GM21717 (cell line): ENCODE measurements at regions not wholly inside any gene's neighbourhood (a gene's known extent, or its start where the extent isn't known, plus 50 kb on each side); places are given as distances from the start of the nearest gene placed in this dataset.
"Not testable (repeated sequence)": the region's sequence is repeated elsewhere in the genome, so short reads cannot be mapped to it uniquely, and the experiment has no call there.

ENCODE experiments used
- ATAC-seq: cut with Tn5 transposase; IDR thresholded peaks from one replicate; pipeline ENCODE4 v1.9.1; 2021; ENCODE audit warnings: mild to moderate bottlenecking, moderate library complexity; ENCODE audit not compliant: unreplicated experiment

DNA sequence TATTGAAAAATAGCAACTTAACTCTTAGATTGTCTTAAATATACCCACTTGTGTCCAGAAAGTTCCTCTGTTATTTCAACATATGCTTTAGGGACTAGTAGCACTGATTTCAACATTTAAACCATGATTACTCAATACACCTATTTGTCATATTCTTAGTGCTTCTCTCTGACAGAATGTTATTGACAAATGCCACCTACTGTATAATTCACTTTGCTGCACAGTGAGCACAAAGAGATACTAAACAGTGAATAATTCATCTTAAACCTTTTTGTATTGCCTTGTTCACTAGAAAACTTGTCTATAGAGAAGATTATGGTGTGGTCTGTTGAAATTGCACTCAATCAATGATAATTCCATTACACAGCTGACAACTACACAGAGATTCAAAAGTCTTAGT is 692.6 kb downstream of the PCDH17 start:
- ATAC-seq = no peak

DNA sequence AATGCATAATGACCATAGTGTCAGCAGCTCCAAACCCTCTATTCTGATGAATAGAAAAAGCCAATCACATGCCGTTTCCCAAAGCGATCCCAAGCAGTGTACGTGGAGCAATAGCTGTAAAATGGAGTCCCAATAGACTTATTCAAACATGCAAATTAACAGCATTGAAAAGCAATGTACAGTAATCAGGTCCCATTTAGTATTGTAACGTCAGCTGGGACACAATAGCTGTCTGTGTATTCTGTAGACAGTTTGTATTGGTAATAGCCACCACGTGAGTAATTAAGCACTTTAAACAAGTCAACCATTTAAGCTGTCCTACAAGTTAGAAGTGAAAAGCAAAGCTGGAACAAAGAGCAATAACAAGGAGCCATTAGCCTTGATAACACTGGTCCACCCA is 698.2 kb downstream of the PCDH17 start:
- no peak for ATAC-seq

DNA sequence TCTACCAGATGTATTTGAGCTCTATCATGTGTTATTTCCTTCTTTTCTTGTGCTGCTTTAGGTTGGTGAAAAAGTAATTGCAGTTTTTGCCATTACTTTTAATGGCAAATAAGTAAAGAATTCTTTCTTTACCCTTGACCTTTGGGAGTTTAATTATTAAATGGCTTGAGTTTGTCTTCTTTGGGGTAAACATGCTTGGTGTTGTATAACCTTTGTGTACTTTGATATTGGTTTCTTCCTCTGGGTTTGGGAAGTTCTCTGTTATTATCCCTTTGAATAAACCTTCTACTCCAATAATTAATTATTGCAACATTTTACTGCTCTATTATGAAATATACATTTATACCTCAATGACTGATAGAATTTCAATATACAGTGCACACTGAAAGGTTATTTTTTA is 709.4 kb downstream of the PCDH17 start:
- no peak for ATAC-seq

DNA sequence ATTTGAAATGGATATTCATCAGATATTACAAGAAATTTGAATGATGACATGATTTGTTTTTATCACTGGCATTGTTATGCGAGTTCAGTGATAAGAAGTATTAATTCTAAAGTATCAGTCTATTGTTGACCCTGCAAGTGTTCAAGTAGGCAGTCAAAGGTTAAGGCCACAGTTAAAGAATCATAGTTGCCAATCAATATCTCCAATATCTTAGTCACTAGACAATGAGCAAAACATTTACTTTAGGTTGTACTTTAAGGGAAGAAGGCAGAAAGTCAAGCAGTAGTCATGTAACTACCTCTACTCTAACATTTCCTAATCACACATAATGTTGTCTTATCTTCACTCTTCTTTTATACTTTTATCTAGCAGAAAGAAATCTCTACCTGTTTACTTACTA is 709.8 kb downstream of the PCDH17 start:
- no peak for ATAC-seq

DNA sequence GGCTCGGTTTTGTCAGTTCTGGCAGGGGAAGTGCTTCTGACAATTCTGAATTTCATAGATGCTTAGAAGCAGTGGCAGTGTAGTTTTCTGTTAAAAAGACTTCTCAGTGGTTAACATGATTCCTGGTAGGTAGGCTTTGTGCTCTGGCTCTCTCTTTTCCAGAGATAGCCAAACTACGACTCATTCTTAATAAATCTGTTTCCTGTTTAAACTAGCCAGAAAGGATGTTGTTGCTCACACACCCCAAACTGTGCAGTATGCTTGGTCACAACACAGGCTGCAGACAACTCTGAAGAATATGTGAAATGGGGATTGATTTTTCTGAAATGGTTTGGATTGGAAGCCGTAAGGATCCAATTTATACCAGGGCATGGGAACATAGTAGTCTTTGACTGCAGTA is 711.5 kb downstream of the PCDH17 start:
- no peak for ATAC-seq

DNA sequence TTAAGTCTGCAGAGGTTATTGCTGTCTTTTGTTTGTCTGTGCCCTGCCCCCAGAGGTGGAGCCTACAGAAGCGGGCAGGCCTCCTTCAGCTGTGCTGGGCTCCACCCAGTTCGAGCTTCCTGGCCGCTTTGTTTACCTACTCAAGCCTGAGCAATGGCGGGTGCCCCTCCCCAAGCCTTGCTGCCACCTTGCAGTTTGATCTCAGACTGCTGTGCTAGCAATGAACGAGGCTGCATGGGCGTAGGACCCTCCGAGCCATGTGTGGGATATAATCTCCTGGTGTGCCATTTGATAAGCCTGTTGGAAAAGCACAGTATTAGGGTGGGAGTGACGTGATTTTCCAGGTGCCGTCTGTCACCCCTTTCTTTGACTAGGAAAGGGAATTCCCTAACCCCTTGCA is 720.6 kb downstream of the PCDH17 start:
- ATAC-seq = not testable (repeated sequence)

DNA sequence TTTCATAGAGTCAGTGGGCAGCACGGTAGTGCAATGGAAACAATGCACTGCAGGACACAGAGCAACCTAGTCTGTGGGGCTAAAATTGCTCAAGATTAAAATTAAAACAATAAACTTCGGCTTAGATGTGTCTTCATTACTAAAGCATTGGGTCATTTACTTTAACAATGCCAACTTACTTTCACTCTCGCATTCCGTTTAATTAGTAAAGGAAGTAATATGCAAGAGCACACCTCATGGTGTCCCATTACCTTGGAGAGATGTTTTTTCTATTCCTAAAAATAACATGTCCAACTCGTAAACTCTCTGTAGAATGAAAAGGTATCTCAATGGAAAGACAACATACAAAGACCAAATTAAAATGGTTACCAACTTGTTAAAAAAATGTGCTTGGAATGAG is 738.4 kb downstream of the PCDH17 start:
- ATAC-seq = no peak

DNA sequence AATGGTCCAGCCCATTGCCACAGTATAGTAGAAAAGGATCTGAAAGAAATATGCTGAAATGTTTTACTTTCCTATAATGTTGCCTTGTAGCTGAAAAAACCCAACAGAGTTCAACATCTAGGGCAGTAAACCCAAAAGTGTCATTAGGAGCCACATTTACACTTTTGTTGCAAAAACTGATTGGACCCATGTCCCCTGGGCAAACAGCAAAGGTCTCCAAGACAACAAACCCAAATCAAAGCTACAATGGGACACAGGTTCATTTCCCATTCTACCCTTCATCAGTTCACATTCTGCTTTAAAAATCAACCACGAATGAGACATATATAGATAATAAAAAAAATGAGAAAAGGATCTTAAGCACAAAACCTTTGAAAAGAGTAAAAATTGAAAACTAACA is 744.8 kb downstream of the PCDH17 start:
- ATAC-seq = peak; percentile 10

DNA sequence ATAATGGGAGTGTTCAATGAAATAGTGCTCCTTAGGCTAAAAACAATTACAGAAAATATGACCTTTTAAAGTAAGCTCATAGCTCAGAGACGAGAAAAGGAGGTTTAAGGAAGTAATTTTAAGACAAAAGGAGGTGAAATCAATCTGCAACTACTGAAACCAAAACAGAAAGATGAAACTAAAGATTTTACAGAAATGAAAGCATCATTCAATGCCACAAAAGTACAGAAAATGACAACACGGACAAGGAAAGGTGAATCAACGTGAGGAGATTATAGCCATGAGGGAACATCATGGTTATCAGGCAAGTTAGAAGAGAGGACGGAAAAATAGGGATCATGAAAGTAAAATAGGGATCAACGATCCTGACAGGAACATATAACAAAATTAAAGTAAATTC is 745.2 kb downstream of the PCDH17 start:
- ATAC-seq = peak; percentile 84

DNA sequence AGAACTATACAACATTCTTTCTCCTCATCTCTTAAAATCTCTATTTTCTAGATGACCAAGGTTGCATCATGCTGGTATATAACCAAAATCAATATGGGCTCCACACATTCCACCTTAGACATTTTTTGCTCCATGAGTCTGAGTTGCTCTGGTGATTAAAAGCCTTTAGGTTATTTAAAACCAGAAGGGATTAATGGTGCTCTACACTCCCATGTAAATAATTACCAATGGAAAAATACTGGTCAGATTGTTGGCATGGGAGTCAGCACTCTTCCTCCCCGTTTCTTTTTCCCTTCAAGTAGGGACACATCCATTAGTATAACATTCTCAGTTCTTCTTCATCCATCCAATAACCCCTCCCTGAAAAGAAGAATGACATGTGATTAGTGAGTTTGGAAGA is 747.7 kb downstream of the PCDH17 start:
- ATAC-seq = no peak

DNA sequence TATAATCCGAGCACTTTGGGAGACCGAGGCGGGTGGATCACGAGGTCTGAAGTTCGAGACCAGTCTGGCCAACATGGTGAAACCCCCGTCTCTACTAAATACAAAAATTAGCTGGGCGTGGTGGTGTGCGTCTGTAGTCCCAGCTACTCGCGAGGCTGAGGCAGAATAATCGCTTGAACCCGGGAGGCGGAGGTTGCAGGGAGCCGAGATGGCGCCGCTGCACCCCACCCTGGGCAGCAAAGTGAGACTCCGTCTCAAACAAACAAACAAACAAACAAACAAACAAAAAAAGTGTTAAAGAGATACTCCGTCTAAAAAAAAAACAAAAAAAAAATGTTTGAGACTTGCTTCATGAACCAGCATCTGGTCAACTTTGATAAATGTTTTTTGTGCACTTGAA is 753.8 kb downstream of the PCDH17 start:
- ATAC-seq = not testable (repeated sequence)

DNA sequence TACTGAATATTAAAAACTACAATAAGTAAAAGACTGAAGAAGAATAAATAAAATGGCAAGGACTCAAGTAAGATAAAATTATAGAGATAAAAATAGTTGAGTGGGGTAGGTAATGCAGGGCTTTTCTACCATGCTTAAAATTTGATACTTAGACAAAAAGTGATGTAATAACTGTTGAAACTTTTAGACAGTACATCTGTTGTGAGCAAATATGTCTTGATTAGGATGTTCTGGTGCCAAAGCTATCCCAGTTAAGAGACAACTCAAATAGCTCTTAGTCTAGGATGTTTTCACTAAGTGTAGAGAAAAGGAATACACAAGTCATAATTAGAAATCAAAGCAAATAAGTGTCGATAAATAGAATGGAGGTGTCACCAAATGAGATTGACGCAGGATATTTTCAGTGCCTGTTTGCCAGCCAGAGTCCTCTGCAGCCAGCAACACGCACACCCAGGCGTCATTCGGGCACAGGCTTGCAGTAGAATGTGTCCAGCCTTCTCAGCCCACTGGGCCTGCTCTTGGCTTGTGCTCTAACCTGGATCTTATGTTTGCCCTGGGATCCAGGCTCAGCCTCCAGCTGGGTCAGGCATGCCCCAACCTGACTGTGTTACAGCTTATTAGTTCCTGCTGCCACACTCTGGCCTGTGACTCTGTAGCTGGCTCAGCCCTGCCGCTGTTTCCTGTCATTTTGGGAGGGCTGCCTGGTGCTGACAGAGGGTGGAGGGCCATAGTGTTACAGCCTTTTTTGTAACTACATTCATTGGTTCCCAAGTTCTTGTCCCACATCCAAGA is 766.2 kb downstream of the PCDH17 start:
- no peak for ATAC-seq

DNA sequence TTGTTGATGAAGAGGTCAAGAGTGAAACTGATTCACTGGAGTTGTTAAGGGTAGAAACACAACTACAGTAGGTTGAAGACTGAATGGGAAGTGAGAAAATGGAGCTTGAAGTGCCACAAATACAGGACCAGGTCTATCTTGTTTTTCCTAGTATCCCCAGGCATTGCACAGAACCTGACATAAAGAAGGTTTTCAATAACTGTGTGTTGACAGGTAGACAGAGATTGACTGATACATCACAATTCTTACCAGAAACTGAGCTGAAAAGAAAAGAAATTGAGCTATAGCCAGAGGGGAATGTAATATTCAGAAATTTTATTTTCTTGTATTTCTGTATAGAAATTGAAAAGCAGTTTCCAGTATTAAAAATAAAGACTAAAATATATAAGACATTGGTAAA is 767.7 kb downstream of the PCDH17 start:
- ATAC-seq = no peak

DNA sequence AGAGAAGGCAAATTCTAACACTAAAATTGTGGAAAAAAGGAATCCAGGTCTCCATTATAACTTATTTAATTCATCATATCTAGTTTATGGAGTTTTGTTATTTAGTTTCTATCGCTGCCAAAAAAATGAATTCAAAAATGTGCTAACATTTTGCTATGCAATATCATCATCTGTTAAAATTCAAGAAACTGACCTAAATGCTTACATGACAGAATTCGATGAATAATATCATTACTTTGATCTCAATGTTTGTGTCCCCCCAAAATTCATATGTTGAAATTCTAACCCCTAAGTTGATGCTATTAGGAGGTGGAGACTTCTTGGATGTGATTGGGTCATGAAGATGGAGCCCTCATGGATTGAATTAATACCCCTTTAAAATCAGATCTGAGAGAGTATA is 775.0 kb downstream of the PCDH17 start:
- ATAC-seq = no peak

DNA sequence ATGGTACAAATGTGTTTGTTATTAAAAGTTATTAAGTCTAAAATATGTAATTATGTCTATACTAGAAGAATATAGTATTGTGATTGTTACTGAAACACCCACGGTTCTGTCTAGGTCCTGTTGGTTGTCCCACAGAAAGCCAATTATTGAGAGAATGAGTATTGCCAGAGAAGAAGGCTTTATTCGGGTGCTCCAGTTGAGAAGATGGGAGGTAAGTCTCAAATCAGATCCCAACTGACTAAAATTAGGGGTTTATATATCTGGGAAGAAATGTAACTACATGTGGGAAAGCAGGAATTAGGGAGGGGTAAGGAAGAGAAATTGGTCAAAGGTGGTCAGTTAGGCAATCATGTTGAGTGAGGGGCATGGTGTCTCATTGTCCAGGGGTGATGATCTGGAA is 798.4 kb downstream of the PCDH17 start:
- ATAC-seq = no peak

DNA sequence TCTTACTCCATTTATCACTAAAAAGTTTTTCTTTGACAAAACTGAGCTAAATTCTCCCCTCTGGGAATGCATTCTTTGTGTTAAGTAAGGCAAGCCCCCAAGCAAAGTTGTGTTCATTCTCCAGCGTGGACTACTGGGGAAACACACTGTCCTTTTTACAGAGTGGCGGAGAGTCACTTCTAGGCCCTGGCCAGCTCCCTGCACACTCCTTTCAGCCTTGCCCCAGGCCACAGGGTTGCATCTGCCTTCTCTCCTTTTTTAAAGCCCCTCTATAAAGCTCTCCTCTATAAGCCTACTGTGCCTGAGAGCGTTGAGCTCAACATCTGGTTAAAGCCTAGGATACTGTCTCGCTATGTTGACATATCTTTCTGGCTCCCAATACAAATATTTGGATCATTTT is 803.4 kb downstream of the PCDH17 start:
- no peak for ATAC-seq

DNA sequence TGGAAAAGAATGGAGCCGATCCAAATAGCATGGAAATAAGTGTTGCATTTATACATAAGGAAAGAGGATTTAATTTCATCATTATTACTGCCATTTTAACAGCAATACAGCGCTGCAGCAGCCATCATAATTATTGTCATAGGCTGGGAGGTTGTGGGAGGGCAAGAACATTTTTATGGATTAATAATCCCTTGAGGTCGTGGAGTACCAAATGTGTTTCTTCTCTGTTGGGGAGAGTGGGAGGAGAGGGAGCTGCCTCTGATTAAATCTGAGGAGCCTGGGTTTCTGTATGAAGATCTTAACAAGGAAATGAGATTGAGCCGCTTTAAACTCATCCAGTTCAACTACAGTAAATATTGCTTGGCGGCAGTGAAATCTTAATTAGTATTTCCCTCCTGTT is 805.9 kb downstream of the PCDH17 start:
- no peak for ATAC-seq

DNA sequence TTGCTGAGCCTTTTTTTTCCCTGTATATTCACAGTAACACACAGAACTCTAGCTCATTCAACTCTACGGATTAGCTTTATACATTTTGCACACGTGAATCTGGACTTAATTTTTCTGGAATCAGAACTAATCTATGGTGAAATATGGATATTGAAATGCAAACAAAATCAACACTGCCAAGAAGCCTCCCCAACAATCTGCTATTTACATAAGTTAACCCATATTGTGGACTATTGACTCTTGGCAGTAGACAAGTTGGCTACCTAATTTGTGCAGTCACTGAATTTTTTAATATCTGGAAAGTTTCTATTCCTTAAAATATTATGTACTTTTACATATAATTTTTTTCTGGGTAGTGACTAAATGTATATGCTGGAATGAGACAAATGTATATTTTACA is 815.4 kb downstream of the PCDH17 start:
- ATAC-seq = no peak

DNA sequence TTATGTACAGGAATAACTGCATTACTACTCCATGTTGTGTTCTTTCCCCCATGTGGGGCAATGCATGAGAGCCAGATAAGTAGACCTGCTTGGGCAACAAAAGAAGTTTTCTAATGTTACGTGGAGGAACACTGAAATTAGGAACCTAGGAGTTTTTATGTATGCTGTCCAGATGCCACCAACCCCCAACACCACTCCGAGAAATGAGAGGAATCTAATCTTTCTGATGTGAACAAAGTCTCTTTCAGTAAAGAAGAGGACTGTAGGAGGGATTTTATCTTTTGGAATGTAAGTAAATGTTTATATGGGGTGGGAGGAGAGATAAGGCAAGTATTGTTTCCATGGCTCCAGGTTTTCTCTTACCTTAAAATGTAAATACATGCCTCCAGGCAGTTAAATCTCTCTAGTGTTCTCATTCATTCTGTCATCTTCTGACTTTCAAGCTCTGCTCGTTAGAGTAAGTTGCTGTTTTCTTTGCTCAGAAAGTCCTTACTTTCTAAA is 820.6 kb downstream of the PCDH17 start:
- ATAC-seq = no peak

DNA sequence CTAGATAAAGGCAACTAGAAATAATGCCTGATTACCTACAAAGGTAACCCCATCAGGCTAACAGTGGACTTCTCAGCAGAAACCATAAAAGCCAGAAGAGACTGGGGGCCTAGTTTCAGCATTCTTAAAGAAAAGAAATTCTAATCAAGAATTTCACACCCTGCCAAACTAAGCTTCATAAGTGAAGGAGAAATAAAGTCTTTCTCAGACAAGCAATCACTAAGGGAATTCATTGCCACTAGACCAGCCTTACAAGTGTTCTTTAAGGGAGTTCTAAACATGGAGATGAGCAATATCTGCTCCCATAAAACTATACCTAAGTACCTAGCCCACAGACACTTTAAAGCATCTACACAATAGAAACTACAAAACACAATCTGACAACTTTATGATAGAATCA is 823.5 kb downstream of the PCDH17 start:
- ATAC-seq = no peak

DNA sequence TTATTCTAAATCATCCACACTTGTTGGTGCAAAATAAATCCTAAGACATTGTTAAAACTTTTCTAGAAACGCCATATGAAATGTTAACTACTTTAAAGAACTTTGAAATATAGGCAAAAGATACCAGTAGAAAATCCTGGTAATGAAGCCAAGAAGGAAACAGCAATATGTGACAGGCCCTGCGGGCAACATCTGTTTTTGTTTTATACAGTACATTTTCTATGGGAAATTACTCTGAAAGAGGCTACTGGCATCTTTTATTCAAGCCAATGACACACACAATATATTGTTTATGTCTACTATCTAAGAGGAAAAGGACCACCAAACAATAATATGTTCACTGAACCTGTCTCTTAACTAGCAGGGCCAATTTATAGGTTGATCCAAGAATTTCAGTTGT is 829.7 kb downstream of the PCDH17 start:
- no peak for ATAC-seq

DNA sequence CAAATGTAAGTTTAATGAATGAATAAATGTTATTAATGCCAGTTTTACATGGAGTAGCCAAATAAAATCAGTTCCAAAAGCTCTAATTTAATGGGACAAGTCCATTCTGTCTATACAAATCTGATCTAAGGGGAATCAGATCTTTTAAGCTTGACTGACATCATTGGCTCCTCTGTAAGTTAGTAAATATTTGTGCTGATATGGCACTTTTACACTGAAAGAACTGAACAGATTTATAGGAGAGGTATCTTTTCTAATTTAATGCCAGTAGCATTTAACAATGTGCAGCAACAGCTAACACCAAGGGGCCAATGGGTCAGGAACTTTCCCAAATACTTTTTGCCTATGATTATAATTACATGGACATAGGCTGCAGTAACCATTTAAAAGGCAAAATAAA is 832.3 kb downstream of the PCDH17 start:
- ATAC-seq = no peak

DNA sequence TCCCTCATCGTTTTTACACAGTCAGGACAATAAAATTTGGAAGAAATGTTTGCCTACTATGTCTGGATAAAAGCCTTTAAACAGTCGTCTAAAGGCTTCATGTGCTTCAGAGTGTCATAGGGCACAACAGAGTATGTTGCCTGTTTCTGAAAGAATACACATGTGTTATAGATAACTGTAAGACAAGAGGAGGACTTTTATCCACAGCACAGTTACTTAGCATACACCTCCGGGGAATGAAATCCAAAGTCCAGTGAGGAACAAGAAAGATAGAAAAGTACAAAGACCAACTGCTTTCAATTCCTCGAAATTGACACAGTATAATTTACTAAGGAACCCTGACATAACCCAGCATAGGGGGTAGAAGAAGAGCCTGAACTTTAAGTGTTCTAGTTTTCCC is 835.6 kb downstream of the PCDH17 start:
- ATAC-seq = no peak
